NCI-H82 treated with DMSO at 0.1 percent for 48 hours (cell line): ENCODE measurements at regions not wholly inside any gene's neighbourhood (a gene's known extent, or its start where the extent isn't known, plus 50 kb on each side); places are given as distances from the start of the nearest gene placed in this dataset.
"Not testable (repeated sequence)": the region's sequence is repeated elsewhere in the genome, so short reads cannot be mapped to it uniquely, and the experiment has no call there.

Source experiments
- DNase-seq: peaks from one replicate; lab custom pipeline; 2025; ENCODE audit not compliant: unreplicated experiment; lab: John Stamatoyannopoulos, UW

DNA sequence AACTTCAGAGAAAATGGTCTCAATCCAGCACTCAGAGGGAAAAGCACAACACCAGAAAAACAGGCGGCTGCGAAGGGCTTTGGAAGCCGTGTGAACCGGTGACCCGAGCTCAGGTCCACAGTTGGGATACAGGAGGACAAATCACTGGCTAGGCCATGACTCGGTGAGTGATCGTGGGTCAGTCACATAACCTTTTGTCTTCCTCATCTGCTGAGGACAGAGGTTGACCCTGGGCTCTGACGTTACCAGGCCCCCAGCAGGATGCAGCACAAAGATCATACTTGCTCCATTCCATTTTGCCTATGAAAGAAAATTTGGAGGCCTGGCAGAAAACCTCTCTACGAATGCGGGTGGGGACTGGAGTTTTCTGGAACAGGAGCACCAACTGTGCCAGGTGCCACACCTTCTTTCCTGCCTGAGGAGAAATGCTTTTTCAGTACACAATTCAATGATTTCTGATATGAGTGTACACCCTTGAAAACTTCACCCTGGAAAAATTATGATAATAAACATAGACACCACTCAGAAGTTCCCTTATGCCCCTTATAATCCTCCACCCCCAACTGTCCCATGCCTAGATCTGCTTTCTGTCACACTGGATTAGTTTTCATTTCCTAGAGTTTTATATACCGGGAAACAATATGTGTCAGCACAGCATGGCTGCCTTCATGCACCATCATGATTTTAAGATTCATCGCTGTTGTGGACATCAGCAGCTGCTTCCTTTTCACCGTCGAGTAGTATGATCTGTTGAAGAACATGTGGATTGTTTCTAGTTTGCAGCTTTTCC lies 85.3 kb upstream of the RALGAPA2 start:
- DNase-seq, result no peak

DNA sequence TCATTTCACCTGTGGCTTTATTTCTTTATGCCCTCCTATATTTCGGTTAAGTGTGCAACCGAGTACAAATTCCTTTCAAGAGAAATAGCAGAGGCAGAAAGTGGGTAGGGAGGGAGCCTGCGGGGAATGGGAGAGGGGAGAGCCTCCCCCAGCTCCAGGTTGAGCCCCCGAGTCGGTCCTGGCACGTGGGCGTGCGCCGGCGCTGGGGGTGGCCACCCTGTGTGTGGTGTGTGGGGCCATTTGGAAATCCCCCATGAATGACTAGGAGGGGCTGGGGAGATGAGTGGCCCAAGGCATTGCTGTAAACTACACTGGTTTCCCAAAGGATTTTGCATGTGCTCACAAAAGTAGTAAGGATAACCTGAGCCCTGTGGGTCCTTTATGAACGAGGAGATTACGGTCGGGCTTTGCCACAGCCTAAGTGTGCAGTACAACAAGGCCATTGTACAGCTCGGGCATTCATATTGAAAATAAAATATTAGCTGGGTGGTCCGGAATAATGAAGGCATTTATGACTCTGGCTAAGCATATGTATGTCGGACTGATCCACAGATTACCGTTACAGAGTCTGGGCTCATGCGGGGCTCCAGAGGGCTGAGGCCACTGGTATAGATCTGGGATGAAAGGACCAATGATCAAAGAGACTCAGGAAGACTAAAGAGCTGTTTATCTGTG lies 84.5 kb upstream of the RALGAPA2 start:
- DNase-seq, result no peak

DNA sequence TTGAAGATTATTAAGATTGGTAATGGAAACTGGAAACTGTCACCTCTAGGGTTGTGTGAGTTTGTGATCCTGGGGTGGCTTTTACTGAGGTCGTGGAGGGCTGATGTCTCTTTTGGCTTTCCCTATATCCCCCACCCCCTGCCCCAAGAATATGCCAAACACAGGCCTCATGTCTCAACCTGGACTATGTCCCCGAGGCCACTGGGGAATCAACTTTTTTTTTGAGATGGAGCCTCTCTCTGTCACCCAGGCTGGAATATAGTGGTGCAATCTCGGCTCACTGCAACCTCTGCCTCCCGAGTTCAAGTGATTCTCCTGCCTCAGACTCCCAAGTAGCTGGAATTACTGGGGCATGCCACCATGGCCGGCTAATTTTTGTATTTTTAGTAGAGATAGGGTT lies 83.3 kb upstream of the RALGAPA2 start:
- DNase-seq, result no peak

DNA sequence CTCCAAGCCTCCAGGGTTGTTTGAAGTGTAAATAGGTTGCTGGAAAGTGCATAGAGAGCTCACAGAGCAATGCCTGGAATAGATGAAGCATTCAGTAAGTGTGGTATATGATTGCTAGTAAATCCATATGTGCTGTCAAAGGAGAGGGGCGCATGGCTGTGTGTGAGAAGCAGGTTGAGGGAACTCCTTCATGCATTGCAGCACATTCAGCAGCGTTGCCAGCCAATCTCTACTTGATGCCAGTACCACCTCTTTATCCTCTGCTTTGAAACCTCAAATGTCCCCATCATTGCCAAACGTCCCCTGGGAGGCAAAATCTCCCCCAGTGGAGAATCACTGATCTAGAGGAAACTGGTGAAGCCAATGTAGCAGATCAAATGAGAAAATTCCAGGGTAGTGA lies 82.7 kb upstream of the RALGAPA2 start:
- DNase-seq, result no peak

DNA sequence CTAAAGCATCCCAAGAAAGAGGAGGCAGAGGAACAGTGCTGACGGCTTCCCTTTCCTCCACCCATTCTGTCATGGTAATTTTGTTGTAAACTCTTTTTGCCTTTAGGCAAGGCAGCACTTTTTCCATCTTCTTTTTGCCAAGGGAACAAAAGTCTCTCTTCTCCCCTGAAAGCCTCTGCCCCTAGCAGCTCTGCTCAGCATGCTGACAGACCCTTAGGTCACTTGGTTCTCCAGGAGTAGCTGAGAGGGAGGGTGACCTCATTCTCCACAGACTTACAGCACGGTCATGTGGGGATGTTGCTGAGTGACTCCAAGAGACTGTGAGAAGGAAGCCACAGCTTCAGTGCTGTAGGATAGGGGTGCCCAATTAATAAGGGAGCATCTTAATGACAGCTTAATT lies 81.1 kb upstream of the RALGAPA2 start:
- no peak for DNase-seq

DNA sequence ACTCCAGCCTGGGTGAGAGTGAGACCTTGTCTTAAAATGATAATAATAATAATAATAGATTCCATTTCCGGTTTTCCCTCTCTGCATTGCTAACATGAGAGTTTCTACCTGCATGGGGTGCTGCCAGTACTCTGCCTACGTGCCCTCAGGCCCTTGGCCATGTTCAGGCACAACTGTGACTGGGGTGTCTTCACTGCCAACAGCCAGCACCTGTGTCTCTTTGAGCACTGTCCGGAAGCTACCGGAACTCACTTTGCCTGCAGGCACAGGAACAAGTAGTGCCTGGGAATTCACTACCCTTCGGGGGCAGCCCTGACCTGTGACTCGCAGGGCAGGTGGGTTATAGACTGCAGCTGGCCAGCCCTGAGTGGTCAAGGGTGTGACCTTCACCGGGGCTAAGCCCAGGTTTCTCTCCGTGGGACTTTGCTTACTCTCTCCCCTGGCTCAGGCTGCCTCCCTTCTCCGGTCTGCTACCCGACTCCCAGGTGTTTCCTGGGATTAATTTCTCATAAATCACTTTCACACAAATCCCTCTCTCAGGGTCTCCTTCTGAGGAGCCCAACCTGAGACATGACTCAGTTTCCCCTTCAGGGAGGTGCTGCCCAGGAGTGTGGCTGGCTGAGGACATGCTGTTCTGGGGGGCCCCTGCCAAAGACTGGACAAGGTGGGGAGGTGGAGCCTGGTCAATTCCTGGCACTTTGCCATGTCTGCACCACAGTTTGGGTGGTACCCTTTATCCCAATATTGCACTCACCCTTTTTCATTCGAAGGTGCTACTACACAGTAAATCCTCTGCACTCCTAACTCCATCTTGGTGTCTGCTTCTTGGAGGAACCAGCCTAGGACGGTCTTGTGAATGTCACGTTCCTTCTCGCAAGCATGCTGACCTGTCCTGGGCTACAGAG lies 79.5 kb upstream of the RALGAPA2 start:
- DNase-seq, result no peak

DNA sequence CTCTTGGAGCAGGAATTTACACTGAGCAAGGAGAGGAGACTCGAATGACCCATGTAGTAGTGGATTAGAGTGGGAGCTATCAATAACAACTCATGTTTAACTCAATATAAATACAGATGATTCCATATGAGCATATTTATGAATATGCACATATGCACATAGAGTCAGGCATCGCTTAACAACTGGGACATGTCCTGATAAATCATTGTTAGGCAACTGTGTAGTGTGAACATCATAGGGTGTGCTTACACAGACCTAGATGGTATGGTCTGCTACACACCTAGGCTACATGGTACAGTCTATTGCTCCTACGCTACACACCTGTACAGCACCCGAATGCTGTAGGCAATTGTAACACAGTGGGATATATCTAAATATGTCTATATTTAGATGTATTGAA lies 75.9 kb upstream of the RALGAPA2 start:
- DNase-seq, result no peak

DNA sequence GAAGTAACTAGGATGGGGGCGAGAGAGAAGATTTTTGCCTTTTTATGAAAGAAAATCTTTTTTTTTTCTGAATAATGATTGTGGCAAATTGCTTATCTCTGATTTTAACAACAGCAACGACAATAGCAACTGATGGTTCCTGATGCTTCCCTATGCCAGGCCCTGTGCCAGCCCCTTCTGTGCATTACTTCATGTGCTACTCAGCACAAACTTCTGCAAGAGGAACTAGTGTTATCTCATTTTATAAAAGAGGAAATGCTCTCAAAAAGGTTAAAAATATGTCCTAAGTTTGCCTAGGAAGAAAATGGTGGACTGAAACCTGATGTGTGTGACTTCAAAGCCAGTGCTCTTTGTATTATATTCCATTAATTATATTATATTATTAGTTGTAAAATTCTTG lies 74.0 kb upstream of the RALGAPA2 start:
- DNase-seq, result no peak

DNA sequence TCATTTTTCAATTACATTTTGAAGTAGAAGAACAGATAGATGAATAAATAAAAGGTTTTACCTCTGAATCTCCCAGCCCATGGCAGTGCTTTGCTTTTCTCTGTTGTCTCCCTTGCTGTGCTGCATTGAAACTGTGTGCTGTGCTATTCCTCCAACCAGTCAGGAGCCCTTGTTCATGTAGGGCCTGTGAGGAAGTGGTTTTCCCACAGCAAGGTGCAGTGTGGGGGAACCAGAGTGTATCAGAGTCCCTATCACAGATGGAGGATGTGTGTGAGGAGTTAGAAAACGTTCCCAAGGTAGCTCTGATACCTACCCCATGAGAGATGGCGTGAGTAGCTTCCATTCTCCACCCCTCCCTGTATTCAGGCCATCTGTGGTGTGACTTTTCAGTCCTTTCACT lies 72.8 kb upstream of the RALGAPA2 start:
- no peak for DNase-seq

DNA sequence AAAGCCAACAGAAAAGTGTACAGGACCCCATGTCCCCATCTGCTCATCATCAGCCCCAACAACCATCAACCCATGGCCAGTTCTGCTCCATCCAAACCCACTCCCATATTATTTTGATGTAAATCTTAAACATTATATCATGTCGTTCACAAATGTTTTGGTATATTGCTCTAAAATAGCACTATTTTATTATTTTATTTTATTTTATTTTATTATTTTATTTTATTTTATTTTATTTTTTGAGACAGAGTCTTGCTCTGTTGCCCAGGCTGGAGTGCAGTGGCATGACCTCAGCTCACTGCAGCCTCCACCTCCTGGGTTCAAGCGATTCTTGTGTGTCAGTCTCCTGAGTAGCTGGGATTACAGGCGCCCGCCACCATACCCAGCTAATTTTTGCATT lies 72.0 kb upstream of the RALGAPA2 start:
- DNase-seq, result not testable (repeated sequence)

DNA sequence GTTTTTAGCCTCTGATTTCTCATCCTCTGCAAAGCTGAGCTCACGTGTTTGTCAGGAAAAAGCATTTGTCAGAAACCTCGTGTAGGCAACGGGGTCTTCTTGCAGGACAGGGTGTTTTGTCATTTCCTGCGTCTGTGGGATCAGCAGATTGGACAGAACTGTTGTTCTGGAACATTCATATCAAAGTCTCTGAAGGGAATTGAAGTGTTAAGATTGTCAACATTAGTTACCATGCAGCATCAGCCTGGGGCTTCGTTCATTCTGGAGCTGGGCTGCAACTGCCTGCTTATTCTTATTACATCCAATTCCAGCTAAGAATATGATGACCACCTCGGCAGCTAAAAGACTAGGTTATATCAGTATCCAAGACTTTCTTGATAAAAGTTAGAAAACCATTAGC lies 71.0 kb upstream of the RALGAPA2 start:
- no peak for DNase-seq

DNA sequence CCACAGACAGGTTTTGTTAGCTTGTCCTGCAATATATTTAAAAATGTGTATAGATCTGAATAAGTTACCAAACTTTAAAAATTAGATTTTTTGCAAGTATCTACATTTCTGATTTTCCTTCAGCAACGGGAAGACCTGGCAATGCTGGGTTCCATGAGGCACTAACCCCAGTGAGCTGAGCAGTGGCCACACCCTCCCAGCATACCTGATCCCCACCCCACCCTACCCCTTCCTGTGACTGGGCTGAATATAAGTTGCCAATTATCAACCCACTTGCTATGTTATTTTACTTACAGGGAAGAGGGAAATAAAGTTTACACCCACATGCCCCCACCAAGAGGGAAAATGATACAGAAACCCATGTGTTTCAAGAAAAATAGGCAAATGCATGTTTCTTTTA lies 70.3 kb upstream of the RALGAPA2 start:
- peak; percentile 53 for DNase-seq

DNA sequence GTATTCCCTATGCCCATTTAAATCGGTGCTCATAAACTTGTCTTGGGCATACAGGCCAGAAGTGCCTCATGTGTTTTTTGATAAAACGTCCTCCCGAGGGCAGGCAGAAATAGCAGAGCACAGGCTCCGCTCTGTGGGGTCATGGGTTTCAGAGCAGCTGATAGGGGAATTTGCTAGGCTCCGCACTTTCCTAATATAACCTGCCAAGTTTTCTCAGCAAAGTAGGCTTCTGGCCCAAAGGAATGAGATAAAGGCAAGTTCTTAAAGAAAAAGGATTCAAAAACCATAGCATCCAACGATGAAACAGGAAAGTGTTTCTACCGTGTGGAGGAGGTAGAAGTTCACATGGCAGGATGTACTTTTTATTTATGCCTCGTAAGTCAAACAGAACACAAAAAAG lies 69.8 kb upstream of the RALGAPA2 start:
- no peak for DNase-seq

DNA sequence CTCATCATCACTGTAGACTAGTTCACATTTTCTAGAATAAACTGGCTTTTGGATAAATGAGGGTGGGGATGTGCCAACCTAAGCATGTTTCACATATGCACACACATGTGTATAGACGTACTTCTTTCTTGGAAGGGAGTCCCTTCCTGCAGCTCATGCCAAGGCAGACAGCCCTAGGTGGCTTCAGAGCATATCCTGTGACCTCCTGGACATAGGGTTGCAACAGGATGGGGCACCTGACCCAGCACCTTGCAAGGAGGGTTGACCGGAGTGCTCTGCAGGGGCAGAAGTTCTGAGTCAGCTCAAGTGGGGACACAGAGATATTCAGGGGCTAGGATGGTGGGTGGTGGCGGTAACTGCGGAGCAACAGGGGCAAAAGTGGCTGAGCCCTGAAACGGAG lies 68.6 kb upstream of the RALGAPA2 start:
- DNase-seq, result no peak

DNA sequence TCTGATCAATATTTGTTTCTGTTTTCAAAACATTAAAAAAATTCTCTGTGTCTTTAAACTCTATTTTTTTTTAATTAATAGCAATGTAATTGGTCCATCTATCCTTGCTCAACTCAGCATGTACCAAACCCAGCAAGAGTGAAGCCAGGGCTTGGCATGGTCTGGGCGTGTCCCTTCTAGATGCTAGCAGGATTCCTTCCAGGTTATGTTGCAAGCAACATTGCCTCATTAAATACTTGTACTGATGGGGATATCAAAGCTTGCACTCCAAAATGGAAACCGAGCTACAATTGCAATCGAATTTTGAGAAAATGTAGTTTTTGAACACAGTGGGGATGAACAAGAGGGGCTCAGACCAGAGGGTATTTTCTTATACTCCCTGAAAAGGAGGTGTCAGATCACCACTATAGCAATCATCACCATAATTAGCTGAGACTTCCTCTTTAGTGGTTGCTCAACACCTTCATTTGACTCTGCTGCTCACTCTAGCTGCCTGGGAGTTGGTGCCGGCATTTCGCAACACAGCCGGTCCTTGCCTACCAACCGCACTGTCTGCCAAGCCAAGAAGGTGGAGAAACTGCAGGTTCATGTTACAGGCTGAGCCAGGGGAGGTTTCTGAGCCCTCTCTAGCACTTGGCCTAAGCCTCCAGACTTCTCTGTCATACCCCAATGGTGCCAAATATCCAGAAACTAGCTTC lies 67.8 kb upstream of the RALGAPA2 start:
- no peak for DNase-seq

DNA sequence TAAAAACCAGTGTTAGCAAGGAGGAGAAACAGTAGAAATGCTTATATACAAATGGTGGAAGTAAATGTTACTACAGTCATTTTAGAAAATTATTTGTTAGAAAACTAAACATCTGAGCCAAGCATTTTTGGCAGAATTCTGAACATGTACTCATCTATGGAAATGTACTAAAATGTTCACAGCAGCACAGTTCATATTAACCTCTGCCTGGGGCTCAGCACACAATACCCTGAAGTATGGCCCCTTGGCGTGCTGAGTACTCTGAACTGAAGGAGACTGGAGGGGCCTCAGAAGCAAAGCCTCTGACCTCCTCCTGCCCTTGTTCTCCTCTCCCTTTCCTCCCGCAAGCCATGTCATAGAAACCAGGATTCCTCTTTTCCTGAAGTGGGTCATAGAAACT lies 66.2 kb upstream of the RALGAPA2 start:
- no peak for DNase-seq

DNA sequence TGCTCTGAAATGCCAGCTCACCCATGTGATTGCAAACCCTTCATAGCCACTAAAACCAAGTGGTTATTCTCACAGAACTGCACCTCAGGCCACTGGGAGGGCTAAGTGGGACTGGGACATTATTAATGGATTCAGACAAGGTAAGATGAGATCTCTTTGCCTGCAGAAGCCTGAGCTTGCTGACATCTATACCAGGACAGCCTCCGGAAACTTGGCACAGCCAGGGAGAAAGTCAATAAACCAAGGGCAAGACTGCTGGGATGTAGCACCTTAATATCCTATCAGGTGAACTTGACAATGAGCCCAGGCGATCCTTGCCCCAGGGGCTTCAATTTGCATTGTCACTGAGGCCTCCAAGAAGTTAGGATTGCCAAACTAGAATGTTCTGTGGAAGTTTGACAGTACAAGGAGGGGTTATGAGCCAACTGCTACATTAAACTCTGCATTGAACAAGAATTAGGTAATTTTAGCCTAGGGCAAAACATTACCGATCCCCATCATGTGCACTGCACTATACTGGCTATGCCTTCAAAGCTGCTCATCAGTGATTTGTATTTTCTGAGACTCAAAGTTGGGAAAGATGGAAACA lies 60.1 kb upstream of the RALGAPA2 start:
- no peak for DNase-seq

DNA sequence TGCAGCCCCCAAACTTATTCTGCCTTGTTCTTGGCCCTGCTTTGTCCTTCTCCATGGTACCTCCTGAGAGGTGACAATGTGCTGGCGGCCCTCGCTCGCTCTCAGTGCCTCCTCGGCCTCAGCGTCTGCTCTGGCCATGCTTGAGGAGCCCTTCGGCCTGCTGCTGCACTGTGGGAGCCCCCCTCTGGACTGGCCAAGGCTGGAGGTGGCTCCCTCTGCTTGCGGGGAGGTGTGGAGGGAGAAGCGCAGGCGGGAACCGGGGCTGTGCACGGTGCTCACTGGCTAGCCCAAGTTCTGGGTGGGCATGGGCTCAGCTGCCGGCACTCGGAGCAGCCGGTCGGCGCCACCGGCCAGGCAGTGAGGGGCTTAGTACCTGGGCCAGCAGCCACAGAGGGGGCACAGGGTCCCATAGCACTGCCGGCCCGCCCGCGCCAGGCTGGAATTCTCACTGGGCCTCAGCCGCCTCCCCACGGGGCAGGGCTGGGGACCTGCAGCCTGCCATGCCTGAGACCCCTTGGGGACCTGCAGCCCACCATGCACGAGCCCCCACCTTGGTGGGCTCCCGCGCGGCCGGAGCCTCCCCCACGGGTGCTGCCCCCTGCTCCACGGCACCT lies 55.9 kb upstream of the RALGAPA2 start:
- DNase-seq, result no peak

DNA sequence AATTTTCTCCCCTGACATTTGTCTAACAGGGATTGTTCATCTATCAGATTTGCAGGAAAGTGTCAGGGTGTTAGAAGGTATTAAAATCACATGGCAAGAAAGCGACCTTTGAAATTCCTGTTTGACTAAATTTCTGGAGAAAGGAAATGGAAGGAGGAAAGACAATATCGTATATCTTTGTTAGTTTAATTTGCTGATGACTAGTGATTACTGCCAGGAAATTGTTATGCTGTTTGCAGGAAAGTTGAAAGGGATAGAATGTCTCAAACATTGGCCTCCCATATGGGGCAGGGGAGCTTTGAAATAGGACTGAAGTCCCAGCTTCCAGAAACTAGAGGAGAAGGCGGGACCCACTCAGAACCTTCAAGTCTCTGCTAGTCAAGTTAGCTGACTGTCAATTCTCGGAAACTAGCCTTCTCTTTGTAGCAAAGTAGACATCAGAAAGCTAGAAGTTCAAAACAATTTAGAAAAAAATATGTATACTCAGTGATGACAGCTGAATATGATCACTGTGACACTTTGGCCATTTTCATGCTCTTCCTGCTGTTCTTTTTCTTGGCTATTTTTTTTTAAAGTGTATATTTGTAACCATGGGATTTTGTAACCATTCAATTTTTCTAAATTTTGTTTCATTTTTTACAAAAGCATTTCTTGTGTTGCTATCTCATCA lies 53.4 kb upstream of the RALGAPA2 start:
- DNase-seq, result no peak

DNA sequence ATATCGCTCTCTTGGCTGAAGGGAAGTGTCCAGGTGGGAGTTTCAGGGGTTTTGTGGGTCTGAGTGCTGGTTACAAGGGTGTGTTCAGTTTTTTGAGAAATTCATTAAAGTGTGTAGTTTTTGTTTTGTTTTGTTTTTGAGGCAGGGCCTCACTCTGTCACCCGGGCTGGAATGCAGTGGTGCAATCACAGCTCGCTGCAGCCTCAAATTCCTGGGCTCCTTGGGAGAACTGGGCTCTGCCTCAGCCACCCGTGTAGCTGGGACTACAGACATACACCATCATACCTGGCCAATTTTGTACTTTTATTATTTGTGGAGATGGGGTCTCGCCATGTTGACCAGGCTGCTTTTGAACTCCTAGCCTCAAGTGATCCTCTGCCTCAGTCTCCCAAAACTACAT lies 51.2 kb upstream of the RALGAPA2 start:
- DNase-seq, result no peak
